Panc1 (cell line): ENCODE measurements at regions not wholly inside any gene's neighbourhood (a gene's known extent, or its start where the extent isn't known, plus 50 kb on each side); places are given as distances from the start of the nearest gene placed in this dataset.

Source experiments
- POLR2AphosphoS5 ChIP-seq: IDR thresholded peaks from 2 replicates; pipeline ENCODE4 v1.6.1; 2012; ENCODE audit warnings: mild to moderate bottlenecking, low read depth, low read length, moderate library complexity
- TCF7L2 ChIP-seq: IDR thresholded peaks from 2 replicates; pipeline ENCODE4 v1.6.1; 2011; ENCODE audit warnings: mild to moderate bottlenecking, low read depth, low read length, inconsistent platforms
- TF ChIP-seq, protein P1 (sequence below): fragments of 450-650 bp; IDR thresholded peaks from 2 replicates; pipeline ENCODE4 v1.5.1; 2017; ENCODE audit warnings: mild to moderate bottlenecking

DNA sequence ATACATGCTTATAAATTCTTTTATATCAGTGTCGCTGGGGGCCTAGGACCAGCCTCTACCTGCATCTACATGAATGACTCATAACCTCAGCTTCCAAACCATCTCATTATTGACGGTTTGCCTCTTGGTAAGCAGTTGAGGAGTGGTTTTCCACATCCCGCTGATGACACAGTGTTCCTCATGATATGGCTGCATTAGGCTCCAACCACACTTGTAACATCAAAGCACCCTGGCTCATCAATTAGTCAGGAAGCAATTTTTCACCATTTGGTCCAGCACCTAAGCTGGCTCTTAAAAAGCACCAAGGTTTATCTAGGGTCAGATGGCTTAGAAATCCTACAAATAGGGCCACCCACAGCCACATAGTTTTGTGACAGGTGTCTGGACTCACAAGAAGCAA is 402.4 kb downstream of the ARHGEF28 start:
- TF ChIP-seq, protein P1, sequence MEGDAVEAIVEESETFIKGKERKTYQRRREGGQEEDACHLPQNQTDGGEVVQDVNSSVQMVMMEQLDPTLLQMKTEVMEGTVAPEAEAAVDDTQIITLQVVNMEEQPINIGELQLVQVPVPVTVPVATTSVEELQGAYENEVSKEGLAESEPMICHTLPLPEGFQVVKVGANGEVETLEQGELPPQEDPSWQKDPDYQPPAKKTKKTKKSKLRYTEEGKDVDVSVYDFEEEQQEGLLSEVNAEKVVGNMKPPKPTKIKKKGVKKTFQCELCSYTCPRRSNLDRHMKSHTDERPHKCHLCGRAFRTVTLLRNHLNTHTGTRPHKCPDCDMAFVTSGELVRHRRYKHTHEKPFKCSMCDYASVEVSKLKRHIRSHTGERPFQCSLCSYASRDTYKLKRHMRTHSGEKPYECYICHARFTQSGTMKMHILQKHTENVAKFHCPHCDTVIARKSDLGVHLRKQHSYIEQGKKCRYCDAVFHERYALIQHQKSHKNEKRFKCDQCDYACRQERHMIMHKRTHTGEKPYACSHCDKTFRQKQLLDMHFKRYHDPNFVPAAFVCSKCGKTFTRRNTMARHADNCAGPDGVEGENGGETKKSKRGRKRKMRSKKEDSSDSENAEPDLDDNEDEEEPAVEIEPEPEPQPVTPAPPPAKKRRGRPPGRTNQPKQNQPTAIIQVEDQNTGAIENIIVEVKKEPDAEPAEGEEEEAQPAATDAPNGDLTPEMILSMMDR: no peak
- TF ChIP-seq TCF7L2 (no peak), POLR2AphosphoS5 (no peak)
